Osteoblast (primary cell): ENCODE measurements at regions not wholly inside any gene's neighbourhood (a gene's known extent, or its start where the extent isn't known, plus 50 kb on each side); places are given as distances from the start of the nearest gene placed in this dataset.

Experiments used
- DNase-seq: peaks from one replicate; pipeline ENCODE4 v3.0.0; 2011; ENCODE audit warnings: low spot score, mixed read lengths; ENCODE audit not compliant: insufficient read length; ENCODE audit errors: missing footprints
- H2AFZ ChIP-seq: 2 replicates; pipeline ENCODE4 v1.6.0; 2011; ENCODE audit warnings: mild to moderate bottlenecking, low read length
- H3K27ac ChIP-seq: 2 replicates; pipeline ENCODE4 v1.5.1; 2011; ENCODE audit warnings: mild to moderate bottlenecking, low read depth, low read length, moderate library complexity
- H3K27me3 ChIP-seq: 2 replicates; pipeline ENCODE4 v1.6.0; 2012; ENCODE audit warnings: mild to moderate bottlenecking, control low read depth, inconsistent platforms, low read length, moderate library complexity; ENCODE audit not compliant: insufficient read depth
- H3K36me3 ChIP-seq: 2 replicates; pipeline ENCODE4 v1.5.1; 2011; ENCODE audit warnings: mild to moderate bottlenecking, low read length, control low read depth, moderate library complexity; ENCODE audit not compliant: insufficient read depth
- H3K4me1 ChIP-seq: 2 replicates; pipeline ENCODE4 v1.5.1; 2011; ENCODE audit warnings: mild to moderate bottlenecking, low read length, control low read depth, moderate library complexity; ENCODE audit not compliant: insufficient read depth
- H3K4me2 ChIP-seq: 2 replicates; pipeline ENCODE4 v1.6.0; 2011; ENCODE audit warnings: mild to moderate bottlenecking, low read length; ENCODE audit not compliant: insufficient read depth
- H3K4me3 ChIP-seq: fragments of 200-600 bp; sonication (generic); 3 replicates; pipeline ENCODE4 v1.5.1; 2012; ENCODE audit warnings: mild to moderate bottlenecking, low read length, inconsistent platforms; ENCODE audit not compliant: insufficient read depth
- H3K79me2 ChIP-seq: 2 replicates; pipeline ENCODE4 v1.6.0; 2012; ENCODE audit warnings: mild to moderate bottlenecking, low read length, control low read depth, inconsistent platforms; ENCODE audit not compliant: insufficient read depth
- H3K9me3 ChIP-seq: 2 replicates; pipeline ENCODE4 v1.5.1; 2011; ENCODE audit warnings: low read depth, low read length, control low read depth
- H4K20me1 ChIP-seq: 2 replicates; pipeline ENCODE4 v1.6.0; 2012; ENCODE audit warnings: mild to moderate bottlenecking, low read length, control low read depth; ENCODE audit not compliant: insufficient read depth
- TF ChIP-seq, protein P1 (sequence below): IDR thresholded peaks from 2 replicates; pipeline ENCODE4 v1.5.1; 2011; ENCODE audit warnings: mild to moderate bottlenecking, low read depth, low read length, moderate library complexity; ENCODE audit errors: extremely low read depth

DNA sequence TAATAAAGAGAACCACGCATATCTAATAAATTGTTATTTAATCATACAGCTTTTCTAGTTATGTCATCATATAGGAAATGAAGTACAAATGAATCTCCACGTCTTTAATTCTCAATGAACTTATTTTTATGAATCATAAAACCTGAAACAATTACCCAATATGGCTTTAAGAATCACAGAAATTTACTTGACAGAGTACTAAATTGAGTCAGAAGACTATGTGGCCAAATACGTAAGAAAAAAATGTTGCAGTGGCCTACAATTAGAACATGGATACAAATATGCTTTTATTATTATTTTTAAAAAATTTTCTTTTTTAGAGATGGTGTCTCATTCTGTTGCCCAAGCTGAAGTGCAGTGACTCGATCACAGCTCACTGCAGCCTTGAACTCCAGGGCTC is 584.7 kb upstream of the SLC35B3 start:
- H2AFZ ChIP-seq: no peak overlapping the region
- H3K9me3 ChIP-seq: no peaks in the 10 kb centered on the region
- H3K4me2 ChIP-seq: no peak overlapping the region
- H3K36me3 ChIP-seq: no peaks in the 10 kb centered on the region
- DNase-seq: no peak
- H3K27ac ChIP-seq: no peak overlapping the region
- H4K20me1 ChIP-seq: no peaks in the 10 kb centered on the region
- TF ChIP-seq, protein P1, sequence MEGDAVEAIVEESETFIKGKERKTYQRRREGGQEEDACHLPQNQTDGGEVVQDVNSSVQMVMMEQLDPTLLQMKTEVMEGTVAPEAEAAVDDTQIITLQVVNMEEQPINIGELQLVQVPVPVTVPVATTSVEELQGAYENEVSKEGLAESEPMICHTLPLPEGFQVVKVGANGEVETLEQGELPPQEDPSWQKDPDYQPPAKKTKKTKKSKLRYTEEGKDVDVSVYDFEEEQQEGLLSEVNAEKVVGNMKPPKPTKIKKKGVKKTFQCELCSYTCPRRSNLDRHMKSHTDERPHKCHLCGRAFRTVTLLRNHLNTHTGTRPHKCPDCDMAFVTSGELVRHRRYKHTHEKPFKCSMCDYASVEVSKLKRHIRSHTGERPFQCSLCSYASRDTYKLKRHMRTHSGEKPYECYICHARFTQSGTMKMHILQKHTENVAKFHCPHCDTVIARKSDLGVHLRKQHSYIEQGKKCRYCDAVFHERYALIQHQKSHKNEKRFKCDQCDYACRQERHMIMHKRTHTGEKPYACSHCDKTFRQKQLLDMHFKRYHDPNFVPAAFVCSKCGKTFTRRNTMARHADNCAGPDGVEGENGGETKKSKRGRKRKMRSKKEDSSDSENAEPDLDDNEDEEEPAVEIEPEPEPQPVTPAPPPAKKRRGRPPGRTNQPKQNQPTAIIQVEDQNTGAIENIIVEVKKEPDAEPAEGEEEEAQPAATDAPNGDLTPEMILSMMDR: no peak
- no peaks in the 10 kb centered on the region for H3K27me3 ChIP-seq
- H3K4me1 ChIP-seq: no peaks in the 10 kb centered on the region
- H3K79me2 ChIP-seq: no peaks in the 10 kb centered on the region
- no peak overlapping the region for H3K4me3 ChIP-seq

DNA sequence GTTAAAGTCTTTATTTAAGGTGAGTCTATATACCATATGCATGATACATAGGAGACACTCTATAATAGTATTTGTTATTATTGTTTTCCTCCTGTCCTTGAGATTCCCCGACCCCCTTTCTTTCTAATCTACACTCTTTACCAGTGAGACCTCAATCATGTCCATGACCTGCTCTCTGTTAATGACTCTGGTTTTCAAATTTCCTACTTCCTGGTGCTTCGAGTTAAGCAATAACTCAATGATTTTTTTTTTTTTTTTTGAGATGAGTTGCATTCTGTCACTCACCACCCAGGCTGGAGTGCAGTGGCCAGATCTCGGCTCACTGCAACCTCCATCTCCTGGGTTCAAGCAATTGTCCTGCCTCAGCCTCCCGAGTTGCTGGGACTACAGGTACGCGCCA is 574.6 kb upstream of the SLC35B3 start:
- DNase-seq: no peak

DNA sequence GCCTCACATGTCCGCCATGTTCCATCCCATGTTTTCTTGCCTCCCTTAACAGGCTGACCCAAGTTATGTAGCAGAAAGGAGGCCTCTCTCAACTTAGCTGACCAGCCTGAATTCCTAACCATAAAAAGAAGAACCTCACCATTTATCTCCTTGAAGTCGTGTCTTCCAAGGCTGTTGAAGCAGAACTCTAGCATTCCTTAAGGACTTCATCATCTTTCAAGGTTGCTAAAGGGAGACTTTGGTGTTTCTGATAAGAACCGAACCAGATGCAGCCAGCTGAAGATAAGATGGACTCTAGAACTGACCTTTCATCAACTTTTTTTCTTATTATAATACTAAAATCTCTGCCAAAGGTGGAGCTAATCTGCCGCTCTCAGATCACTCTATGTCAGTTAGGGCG is 571.7 kb upstream of the SLC35B3 start:
- H3K4me1 ChIP-seq: no peaks in the 10 kb centered on the region
- no peaks in the 10 kb centered on the region for H3K27me3 ChIP-seq
- no peak overlapping the region for H3K4me3 ChIP-seq
- H3K27ac ChIP-seq: no peak overlapping the region
- no peaks in the 10 kb centered on the region for H4K20me1 ChIP-seq
- H3K9me3 ChIP-seq: no peaks in the 10 kb centered on the region
- no peak overlapping the region for H3K4me2 ChIP-seq
- TF ChIP-seq, protein P1: no peak
- H3K79me2 ChIP-seq: no peaks in the 10 kb centered on the region
- no peak overlapping the region for H2AFZ ChIP-seq
- DNase-seq: no peak
- H3K36me3 ChIP-seq: no peaks in the 10 kb centered on the region

More for the DNA sequence above, 574.6 kb upstream of the SLC35B3 start:
- Histone ChIP-seq H3K27me3 (no peaks in the 10 kb centered on the region), H4K20me1 (no peaks in the 10 kb centered on the region), H3K36me3 (no peaks in the 10 kb centered on the region), H3K79me2 (no peaks in the 10 kb centered on the region), H3K4me1 (no peaks in the 10 kb centered on the region), H2AFZ (no peak overlapping the region), H3K27ac (no peak overlapping the region), H3K4me2 (no peak overlapping the region), H3K9me3 (no peaks in the 10 kb centered on the region), H3K4me3 (no peak overlapping the region)
- TF ChIP-seq, protein P1: no peak

DNA sequence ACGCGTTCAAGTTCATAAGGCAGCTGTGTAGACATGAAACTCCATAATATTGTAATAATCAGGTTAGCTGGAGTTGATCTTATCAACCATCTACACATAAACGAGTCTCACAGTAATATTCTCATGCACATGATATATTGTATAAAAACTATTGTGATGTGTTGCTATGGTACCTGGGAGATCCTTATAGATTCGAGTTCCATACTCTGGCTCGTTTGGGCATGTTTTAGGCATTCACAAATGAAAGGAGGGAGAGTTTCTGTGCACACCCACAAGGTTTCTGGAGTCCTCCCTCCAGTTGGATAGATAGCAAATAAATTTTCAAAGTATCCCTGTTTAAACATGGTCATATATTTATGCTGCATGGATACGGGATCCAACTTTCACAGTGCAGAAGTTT is 567.5 kb upstream of the SLC35B3 start:
- H4K20me1 ChIP-seq: no peaks in the 10 kb centered on the region
- no peaks in the 10 kb centered on the region for H3K9me3 ChIP-seq
- no peaks in the 10 kb centered on the region for H3K27me3 ChIP-seq
- H3K79me2 ChIP-seq: no peaks in the 10 kb centered on the region
- H2AFZ ChIP-seq: no peak overlapping the region
- H3K4me2 ChIP-seq: no peak overlapping the region
- no peaks in the 10 kb centered on the region for H3K36me3 ChIP-seq
- H3K4me1 ChIP-seq: no peaks in the 10 kb centered on the region
- H3K4me3 ChIP-seq: no peak overlapping the region
- DNase-seq: no peak
- no peak overlapping the region for H3K27ac ChIP-seq
- TF ChIP-seq, protein P1: no peak
